Sigmoid colon (tissue), 6 donors: ENCODE measurements at regions not wholly inside any gene's neighbourhood (a gene's known extent, or its start where the extent isn't known, plus 50 kb on each side); places are given as distances from the start of the nearest gene placed in this dataset.

Source experiments
- DNase-seq: peaks from one replicate; pipeline ENCODE4 v3.0.0-alpha.2; 2019
- H3K27ac ChIP-seq, 4 donors: fragments of 200-600 bp; sonication (generic); one replicate each; pipeline ENCODE4 v1.5.1; 2016 to 2019; ENCODE audit warnings: mild to moderate bottlenecking in 1 of 4
- H3K27me3 ChIP-seq, 3 donors: fragments of 200-600 bp; sonication (generic); one replicate each; pipeline ENCODE4 v1.5.1; 2019; ENCODE audit warnings: mild to moderate bottlenecking in 1 of 3
- H3K36me3 ChIP-seq, 4 donors: fragments of 200-600 bp; sonication (generic); one replicate each; pipeline ENCODE4 v1.5.1; 2016 to 2019
- H3K4me1 ChIP-seq, 4 donors: fragments of 200-600 bp; sonication (generic); one replicate each; pipeline ENCODE4 v1.5.1; 2017 to 2019
- H3K4me3 ChIP-seq, 4 donors: fragments of 200-600 bp; sonication (generic); one replicate each; pipeline ENCODE4 v1.5.1; 2017 to 2019; ENCODE audit warnings: mild to moderate bottlenecking in 2 of 4, moderate library complexity in 1 of 4
- H3K9me3 ChIP-seq, 4 donors: fragments of 200-600 bp in 3 of 4; sonication (generic) in 3 of 4; one replicate each; pipeline versions ENCODE4 v1.5.1 to v1.6.1; 2013 to 2019
- EP300 ChIP-seq, 4 donors: sonication (generic); formaldehyde crosslinking; IDR thresholded peaks; one replicate each; pipeline ENCODE4 v1.6.1; 2017; ENCODE audit warnings: antibody characterized with exemption in 4 of 4
- POLR2A ChIP-seq, 2 donors: fragments of 450-650 bp; IDR thresholded peaks; one replicate each; pipeline ENCODE4 v1.6.1; 2016; ENCODE audit warnings: antibody characterized with exemption in 2 of 2, mild to moderate bottlenecking in 2 of 2, moderate library complexity in 2 of 2
- POLR2AphosphoS5 ChIP-seq, 4 donors: sonication (generic); formaldehyde crosslinking; IDR thresholded peaks; one replicate each; pipeline ENCODE4 v1.6.1; 2017; ENCODE audit warnings: antibody characterized with exemption in 4 of 4
- WGBS, 2 donors: extraction: QIAGEN DNeasy Blood & Tissue Kit; methylation state at CpG; one replicate each; pipeline ENCODE4 v1.1.7; 2013; 5-methylcytosine and 5-hydroxymethylcytosine counted together
- intact Hi-C: fragments of 100-400 bp; cut with DNase I; formaldehyde crosslinking; loops from one replicate; pipeline ENCODE4 v1.15.1; 2023
- TF ChIP-seq, protein P1 (sequence below), 4 experiments: fragments of 450-650 bp in 3 of 4; fragments of 200-600 bp in 1 of 4; IDR thresholded peaks; one replicate each; pipeline ENCODE4 v1.5.1; 2016 to 2019; ENCODE audit warnings: antibody characterized with exemption in 4 of 4, mild to moderate bottlenecking in 3 of 4, moderate library complexity in 2 of 4
- donor health status: healthy with polysubstance abuse.
- donor health status: healthy.

DNA sequence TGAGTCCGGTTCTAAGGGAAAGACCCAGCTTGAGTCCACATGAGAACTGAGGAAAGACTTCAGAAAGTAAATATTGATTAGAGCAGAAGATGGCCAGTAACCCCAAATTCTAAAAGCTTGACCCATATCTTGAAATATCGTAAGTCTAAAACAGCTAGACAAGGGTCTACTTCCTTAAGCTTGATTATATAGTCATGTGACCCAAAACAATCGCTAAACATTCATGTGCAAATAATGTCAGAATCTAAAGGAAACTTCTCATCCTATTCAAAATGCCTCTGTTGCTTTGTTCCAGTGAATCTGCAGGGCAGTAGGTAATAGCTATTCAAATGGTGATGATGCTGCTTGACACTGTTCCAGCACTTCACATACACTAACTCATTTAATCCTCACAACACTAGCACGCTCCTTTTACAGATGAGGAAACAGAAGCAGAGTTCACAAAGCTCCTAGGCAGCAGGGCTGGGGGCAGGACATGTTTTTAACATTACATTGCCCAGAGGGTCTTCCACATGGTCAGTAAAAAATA is 52.6 kb downstream of the TCF20 start:
- no peaks in the 10 kb centered on the region for H3K27me3 ChIP-seq
- WGBS, 2 donors = 65 to 70% methylated on average over 4 of the region's 4 CpGs
- H3K27ac ChIP-seq = no peak overlapping the region

DNA sequence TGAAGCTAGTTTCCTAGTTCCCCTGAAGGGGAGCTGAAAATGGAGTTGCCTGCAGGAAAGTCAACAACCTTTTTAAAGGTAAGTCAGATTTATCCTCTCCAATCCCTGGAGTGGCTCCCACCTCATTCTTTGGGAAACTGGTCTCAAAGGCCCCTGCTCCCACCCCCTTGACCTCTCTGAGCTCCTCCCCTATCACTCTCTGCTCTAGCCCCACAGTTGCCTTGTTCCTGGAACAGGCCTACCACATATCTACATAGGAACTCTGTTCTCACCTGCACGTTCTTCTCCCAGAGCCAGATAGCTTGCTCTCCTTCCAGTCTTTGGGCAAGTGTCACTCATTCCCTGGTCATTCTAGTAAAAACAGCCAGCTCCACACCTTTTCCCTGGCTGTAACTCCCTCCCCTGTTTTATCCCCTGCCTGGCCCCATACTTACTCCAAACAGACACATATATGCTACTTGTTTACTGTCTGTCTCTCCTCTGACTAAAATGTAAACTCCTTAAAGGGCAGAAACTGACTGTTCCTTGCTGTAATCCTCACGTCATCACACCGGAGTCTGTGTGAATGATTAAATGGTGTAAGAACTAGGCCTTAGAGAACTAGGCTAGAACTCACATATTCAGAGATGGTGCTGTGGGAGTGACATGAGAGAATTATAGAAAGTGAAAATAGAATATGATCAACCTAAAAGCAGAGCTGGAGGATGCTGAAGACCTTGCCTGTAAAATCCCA is 53.3 kb downstream of the TCF20 start:
- 72 to 77% methylated on average over 3 of the region's 3 CpGs for WGBS, 2 donors
- Histone ChIP-seq H3K27me3 (no peaks in the 10 kb centered on the region), H3K27ac (no peak overlapping the region), H3K36me3 (peaks cover 11 to 28% (median 20%) of the 10 kb centered on the region in 4 donors), H3K4me3 (no peak overlapping the region), H3K9me3 (no peaks in the 10 kb centered on the region), H3K4me1 (peaks cover 0 to 23% (median 7%) of the 10 kb centered on the region in 4 donors)
- intact Hi-C loops = no loop called here
- TF ChIP-seq POLR2AphosphoS5 (IDR thresholded peaks at IDR 0.05) = no peak
- no peak for TF ChIP-seq EP300 (IDR thresholded peaks at IDR 0.05)
- TF ChIP-seq POLR2A (IDR thresholded peaks at IDR 0.05) = no peak
- TF ChIP-seq, protein P1, sequence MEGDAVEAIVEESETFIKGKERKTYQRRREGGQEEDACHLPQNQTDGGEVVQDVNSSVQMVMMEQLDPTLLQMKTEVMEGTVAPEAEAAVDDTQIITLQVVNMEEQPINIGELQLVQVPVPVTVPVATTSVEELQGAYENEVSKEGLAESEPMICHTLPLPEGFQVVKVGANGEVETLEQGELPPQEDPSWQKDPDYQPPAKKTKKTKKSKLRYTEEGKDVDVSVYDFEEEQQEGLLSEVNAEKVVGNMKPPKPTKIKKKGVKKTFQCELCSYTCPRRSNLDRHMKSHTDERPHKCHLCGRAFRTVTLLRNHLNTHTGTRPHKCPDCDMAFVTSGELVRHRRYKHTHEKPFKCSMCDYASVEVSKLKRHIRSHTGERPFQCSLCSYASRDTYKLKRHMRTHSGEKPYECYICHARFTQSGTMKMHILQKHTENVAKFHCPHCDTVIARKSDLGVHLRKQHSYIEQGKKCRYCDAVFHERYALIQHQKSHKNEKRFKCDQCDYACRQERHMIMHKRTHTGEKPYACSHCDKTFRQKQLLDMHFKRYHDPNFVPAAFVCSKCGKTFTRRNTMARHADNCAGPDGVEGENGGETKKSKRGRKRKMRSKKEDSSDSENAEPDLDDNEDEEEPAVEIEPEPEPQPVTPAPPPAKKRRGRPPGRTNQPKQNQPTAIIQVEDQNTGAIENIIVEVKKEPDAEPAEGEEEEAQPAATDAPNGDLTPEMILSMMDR (IDR thresholded peaks at IDR 0.05) = no peak
- no peak for DNase-seq

More for the DNA sequence above, 52.6 kb downstream of the TCF20 start:
- H3K36me3 ChIP-seq = peaks cover 11 to 23% (median 19%) of the 10 kb centered on the region in 4 donors
- TF ChIP-seq POLR2A (IDR thresholded peaks at IDR 0.05) = no peak
- no peak for TF ChIP-seq EP300 (IDR thresholded peaks at IDR 0.05)
- no peak for TF ChIP-seq POLR2AphosphoS5 (IDR thresholded peaks at IDR 0.05)
- TF ChIP-seq, protein P1 (IDR thresholded peaks at IDR 0.05) = no peak
- H3K4me3 ChIP-seq = no peak overlapping the region
- no peaks in the 10 kb centered on the region for H3K9me3 ChIP-seq
- no peak for DNase-seq
- intact Hi-C loops = no loop called here
- H3K4me1 ChIP-seq = peaks cover 0 to 23% (median 9%) of the 10 kb centered on the region in 4 donors

DNA sequence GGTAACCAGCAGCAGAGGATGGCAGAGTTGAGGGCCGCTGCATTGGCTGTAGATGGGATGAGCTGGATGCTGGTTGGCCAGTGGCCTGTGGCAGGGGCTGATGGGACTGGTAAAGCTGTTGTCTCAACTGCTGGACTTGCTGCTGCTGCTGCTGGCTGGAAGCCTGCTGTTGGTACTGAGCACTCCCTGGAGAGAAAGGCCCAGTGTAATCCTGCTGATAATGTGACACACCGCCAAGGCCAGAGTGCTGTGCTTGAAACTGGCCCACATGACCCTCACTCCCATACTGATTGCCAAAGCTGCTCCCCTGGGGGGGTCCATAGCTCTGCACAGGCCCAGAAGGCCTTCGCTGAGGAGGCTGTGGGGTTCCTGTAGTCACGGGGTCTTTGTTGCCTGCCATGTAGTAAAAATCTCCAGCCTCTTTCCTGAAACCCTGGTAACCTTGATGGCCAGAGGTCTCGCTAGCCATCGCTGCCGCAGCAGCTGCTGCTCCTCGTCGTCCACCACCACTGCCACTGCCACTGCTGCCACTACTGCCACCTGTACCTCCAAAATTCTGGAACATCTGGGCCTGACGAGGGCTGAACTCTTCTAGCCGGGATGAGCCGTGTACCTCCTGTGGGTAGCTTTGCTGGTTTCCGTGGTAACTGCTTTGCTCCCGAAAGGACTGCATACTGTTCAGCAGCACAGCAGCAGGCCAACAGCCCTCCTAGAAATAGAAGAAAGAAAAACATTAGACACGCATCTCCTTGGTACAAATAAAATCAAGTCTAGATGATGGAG is 55.6 kb downstream of the TCF20 start:
- intact Hi-C loops = no loop called here
- H3K4me3 ChIP-seq = no peak overlapping the region
- no peaks in the 10 kb centered on the region for H3K9me3 ChIP-seq
- TF ChIP-seq POLR2AphosphoS5 (IDR thresholded peaks at IDR 0.05) = no peak
- TF ChIP-seq, protein P1 (IDR thresholded peaks at IDR 0.05) = no peak
- no peak for TF ChIP-seq POLR2A (IDR thresholded peaks at IDR 0.05)
- no peak for TF ChIP-seq EP300 (IDR thresholded peaks at IDR 0.05)
- H3K36me3 ChIP-seq = peaks cover 18 to 47% (median 28%) of the 10 kb centered on the region in 4 donors
- no peak overlapping the region for H3K27ac ChIP-seq
- no peak for DNase-seq
- H3K4me1 ChIP-seq = peaks cover 0 to 23% (median 7%) of the 10 kb centered on the region in 4 donors
- no peaks in the 10 kb centered on the region for H3K27me3 ChIP-seq
- 92 to 95% methylated on average over 15 of the region's 15 CpGs for WGBS, 2 donors

DNA sequence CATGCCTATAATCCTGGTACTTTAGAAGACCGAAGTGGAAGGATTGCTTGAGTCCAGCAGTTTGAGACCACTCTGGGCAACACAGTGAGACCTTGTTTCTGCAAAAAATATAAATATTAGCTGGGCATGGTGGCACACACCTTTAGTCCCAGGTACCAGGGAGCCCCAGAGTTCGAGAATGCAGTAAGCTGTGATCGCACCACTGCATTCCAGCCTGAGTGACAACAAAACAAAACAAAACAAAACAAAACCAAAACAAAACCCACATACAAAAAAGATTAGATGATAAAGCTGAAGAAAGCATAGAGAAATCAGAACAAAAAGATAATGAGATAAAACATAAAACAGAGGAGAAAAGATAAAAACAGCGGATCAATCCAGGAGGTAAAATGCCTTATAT is 62.1 kb downstream of the TCF20 start:
- no peak for TF ChIP-seq POLR2A (IDR thresholded peaks at IDR 0.05)
- TF ChIP-seq POLR2AphosphoS5 (IDR thresholded peaks at IDR 0.05) = no peak
- no peak for TF ChIP-seq EP300 (IDR thresholded peaks at IDR 0.05)
- TF ChIP-seq, protein P1 (IDR thresholded peaks at IDR 0.05) = no peak
- peaks cover 9 to 35% (median 13%) of the 10 kb centered on the region in 4 donors for H3K36me3 ChIP-seq
- H3K4me1 ChIP-seq = no peaks in the 10 kb centered on the region
- no peak overlapping the region for H3K4me3 ChIP-seq
- H3K9me3 ChIP-seq = no peaks in the 10 kb centered on the region
- H3K27ac ChIP-seq = no peak overlapping the region
- intact Hi-C loops = no loop called here
- no peak for DNase-seq
- H3K27me3 ChIP-seq = no peaks in the 10 kb centered on the region
- WGBS, 2 donors = 87 to 88% methylated on average over 4 of the region's 4 CpGs
